H9 (cell line): ENCODE measurements at regions not wholly inside any gene's neighbourhood (a gene's known extent, or its start where the extent isn't known, plus 50 kb on each side); places are given as distances from the start of the nearest gene placed in this dataset.

Experiments
- DNase-seq: peaks from one replicate; pipeline ENCODE4 v3.0.0-alpha.2; 2017
- H2AFZ ChIP-seq: one replicate; pipeline ENCODE4 v1.6.1; 2013; ENCODE audit warnings: mild to moderate bottlenecking, low read length, control low read depth, moderate library complexity
- H2AK5ac ChIP-seq: 2 replicates; pipeline ENCODE4 v1.6.1; 2013; ENCODE audit warnings: low read length, control low read depth, mixed read lengths; ENCODE audit not compliant: insufficient read length
- H2BK120ac ChIP-seq: one replicate; pipeline ENCODE4 v1.6.1; 2013; ENCODE audit warnings: low read depth, mild to moderate bottlenecking, low read length, control low read depth, inconsistent platforms; ENCODE audit not compliant: poor library complexity, severe bottlenecking
- H2BK12ac ChIP-seq: 2 replicates; pipeline ENCODE4 v1.6.1; 2013; ENCODE audit warnings: low read length, control low read depth, mixed read lengths, low read depth; ENCODE audit not compliant: insufficient read length
- H2BK15ac ChIP-seq: 2 replicates; pipeline ENCODE4 v1.6.1; 2013; ENCODE audit warnings: low read depth, low read length, control low read depth
- H2BK20ac ChIP-seq: one replicate; pipeline ENCODE4 v1.6.1; 2013; ENCODE audit warnings: low read depth, mild to moderate bottlenecking, low read length, control low read depth, inconsistent platforms; ENCODE audit not compliant: poor library complexity, severe bottlenecking
- H2BK5ac ChIP-seq: 2 replicates; pipeline ENCODE4 v1.6.1; 2013; ENCODE audit warnings: low read length, control low read depth, mixed read lengths; ENCODE audit not compliant: insufficient read length
- H3K14ac ChIP-seq: 2 replicates; pipeline ENCODE4 v1.6.1; 2013; ENCODE audit warnings: low read length, control low read depth; ENCODE audit not compliant: insufficient read depth
- H3K18ac ChIP-seq: 2 replicates; pipeline ENCODE4 v1.6.1; 2013; ENCODE audit warnings: low read depth, mild to moderate bottlenecking, mixed read lengths, low read length, control low read depth; ENCODE audit not compliant: insufficient read length
- H3K23ac ChIP-seq: 2 replicates; pipeline ENCODE4 v1.6.1; 2013; ENCODE audit warnings: low read length, control low read depth, mixed read lengths, low read depth; ENCODE audit not compliant: insufficient read length
- H3K23me2 ChIP-seq: 2 replicates; pipeline ENCODE4 v1.6.1; 2013; ENCODE audit warnings: low read depth, mild to moderate bottlenecking, mixed read lengths, low read length, control low read depth; ENCODE audit not compliant: insufficient read length, poor library complexity, severe bottlenecking
- H3K27ac ChIP-seq: 2 replicates; pipeline ENCODE4 v1.5.1; 2013; ENCODE audit warnings: low read length, control low read depth, mixed read lengths, low read depth; ENCODE audit not compliant: insufficient read length
- H3K27me3 ChIP-seq: 2 replicates; pipeline ENCODE4 v1.6.1; 2013; ENCODE audit warnings: low read length, control low read depth, inconsistent platforms; ENCODE audit not compliant: insufficient read depth
- H3K4ac ChIP-seq: 2 replicates; pipeline ENCODE4 v1.6.1; 2013; ENCODE audit warnings: low read depth, mild to moderate bottlenecking, control low read depth, inconsistent platforms, low read length, moderate library complexity
- H3K4me1 ChIP-seq: 2 replicates; pipeline ENCODE4 v1.6.1; 2013; ENCODE audit warnings: low read length, control low read depth, inconsistent platforms; ENCODE audit not compliant: insufficient read depth
- H3K4me2 ChIP-seq: 2 replicates; pipeline ENCODE4 v1.6.1; 2013; ENCODE audit warnings: low read length, control low read depth, mixed read lengths; ENCODE audit not compliant: insufficient read length, insufficient read depth
- H3K56ac ChIP-seq: 2 replicates; pipeline ENCODE4 v1.6.1; 2013; ENCODE audit warnings: low read depth, mild to moderate bottlenecking, mixed read lengths, low read length, control low read depth; ENCODE audit not compliant: insufficient read length
- H3K79me1 ChIP-seq: 2 replicates; pipeline ENCODE4 v1.6.1; 2013; ENCODE audit warnings: low read depth, mild to moderate bottlenecking, moderate library complexity, low read length, control low read depth, inconsistent platforms; ENCODE audit not compliant: insufficient read depth, poor library complexity, severe bottlenecking
- H3K79me2 ChIP-seq: 2 replicates; pipeline ENCODE4 v1.6.1; 2013; ENCODE audit warnings: low read length, control low read depth, inconsistent platforms; ENCODE audit not compliant: insufficient read depth
- H3K9ac ChIP-seq: 2 replicates; pipeline ENCODE4 v1.6.1; 2013; ENCODE audit warnings: low read length, control low read depth, mixed read lengths; ENCODE audit not compliant: insufficient read length; ENCODE audit errors: extremely low read depth
- H3K9me3 ChIP-seq: one replicate; pipeline ENCODE4 v1.6.1; 2013; ENCODE audit warnings: low read depth, low read length, inconsistent platforms; ENCODE audit not compliant: control insufficient read depth
- H3T11ph ChIP-seq: one replicate; pipeline ENCODE4 v1.6.1; 2013; ENCODE audit warnings: mild to moderate bottlenecking, low read length, control low read depth, inconsistent platforms
- H4K20me1 ChIP-seq: one replicate; pipeline ENCODE4 v1.6.1; 2013; ENCODE audit not compliant: control insufficient read depth, insufficient read length, insufficient read depth
- H4K5ac ChIP-seq: 2 replicates; pipeline ENCODE4 v1.6.1; 2013; ENCODE audit warnings: low read depth, mild to moderate bottlenecking, mixed read lengths, low read length, control low read depth; ENCODE audit not compliant: insufficient read length
- H4K8ac ChIP-seq: replicated peaks from 2 replicates; pipeline ENCODE4 v1.6.1; 2013; ENCODE audit warnings: low read length, control low read depth, mixed read lengths, low read depth; ENCODE audit not compliant: insufficient read length
- H4K91ac ChIP-seq: 2 replicates; pipeline ENCODE4 v1.6.1; 2013; ENCODE audit warnings: low read depth, mild to moderate bottlenecking, moderate library complexity, mixed read lengths, low read length, control low read depth; ENCODE audit not compliant: insufficient read length
- H3K27ac Mint-ChIP-seq, 3 experiments: 2 replicates in 2 of 3; 3 replicates in 1 of 3; pipeline ENCODE4 v1.8.0; 2020 to 2021; ENCODE audit warnings: mixed read lengths in 3 of 3, mild to moderate bottlenecking in 1 of 3, moderate library complexity in 1 of 3
- H3K27me3 Mint-ChIP-seq: 2 replicates; pipeline ENCODE4 v1.8.0; 2021; ENCODE audit warnings: low read depth, mild to moderate bottlenecking, moderate library complexity, mixed read lengths
- H3K36me3 Mint-ChIP-seq, 3 experiments: 2 replicates in 2 of 3; 3 replicates in 1 of 3; pipeline ENCODE4 v1.8.0; 2020 to 2021; ENCODE audit warnings: low read depth in 3 of 3, mixed read lengths in 3 of 3; ENCODE audit not compliant: insufficient read depth in 1 of 3
- H3K4me1 Mint-ChIP-seq, 2 experiments: 2 replicates each; pipeline ENCODE4 v1.8.0; 2020; ENCODE audit warnings: mixed read lengths in 2 of 2
- H3K4me3 Mint-ChIP-seq, 2 experiments: 2 replicates in 1 of 2; 3 replicates in 1 of 2; pipeline ENCODE4 v1.8.0; 2020 to 2021; ENCODE audit warnings: mild to moderate bottlenecking in 2 of 2, mixed read lengths in 2 of 2, moderate library complexity in 1 of 2
- H3K9me3 Mint-ChIP-seq, 2 experiments: 2 replicates in 1 of 2; 3 replicates in 1 of 2; pipeline ENCODE4 v1.8.0; 2020; ENCODE audit warnings: mild to moderate bottlenecking in 2 of 2, mixed read lengths in 2 of 2, moderate library complexity in 1 of 2
- CTCF ChIP-seq: fragments of 200-600 bp; sonication (generic); conservative IDR thresholded peaks from 3 replicates; pipeline ENCODE4 v1.8.0; 2021; ENCODE audit warnings: antibody characterized with exemption, mild to moderate bottlenecking
- WGBS: extraction: QIAGEN DNeasy Blood & Tissue Kit; methylation state at CpG from one replicate; pipeline ENCODE4 v1.1.7; 2013; ENCODE audit warnings: missing lambda C conversion rate, low lambda C conversion rate, mixed read lengths; ENCODE audit not compliant: insufficient read length; ENCODE audit errors: extremely low coverage; 5-methylcytosine and 5-hydroxymethylcytosine counted together

- H3K56ac ChIP-seq, result no peak overlapping the region
- Mint-ChIP-seq H3K27ac (no peak overlapping the region), H3K4me3 (no peak overlapping the region), H3K9me3 (peaks cover 23 to 25% of the 10 kb centered on the region in 2 experiments), H3K36me3 (peaks cover 9 to 30% (median 13%) of the 10 kb centered on the region in 3 experiments; a peak in 6 of 7 replicates), H3K4me1 (no peaks in the 10 kb centered on the region), H3K27me3 (no peaks in the 10 kb centered on the region; the same call in 1 of the 2 replicates)
- no peak overlapping the region for H4K5ac ChIP-seq
- no peaks in the 10 kb centered on the region for H3K9me3 ChIP-seq
- no peak overlapping the region for H3K18ac ChIP-seq
- no peak overlapping the region for H3K9ac ChIP-seq
- no peak overlapping the region for H3K4ac ChIP-seq
- H2BK120ac ChIP-seq, result no peak overlapping the region
- H2AFZ ChIP-seq, result no peak overlapping the region
- DNase-seq, result no peak
- no peak overlapping the region for H2BK12ac ChIP-seq
- no peaks in the 10 kb centered on the region for H3K79me2 ChIP-seq
- H3K14ac ChIP-seq, result no peak overlapping the region
- H3K4me1 ChIP-seq, result no peaks in the 10 kb centered on the region
- no peak overlapping the region for H4K91ac ChIP-seq
- no peak overlapping the region for H3K23ac ChIP-seq
- H2BK5ac ChIP-seq, result no peak overlapping the region
- no peak overlapping the region for H3K27ac ChIP-seq
- no peaks in the 10 kb centered on the region for H3K23me2 ChIP-seq
- H3K79me1 ChIP-seq, result no peaks in the 10 kb centered on the region
- H3T11ph ChIP-seq, result no peak overlapping the region
- no peak for TF ChIP-seq CTCF
- H3K27me3 ChIP-seq, result no peaks in the 10 kb centered on the region
- no peaks in the 10 kb centered on the region for H4K20me1 ChIP-seq
- H2BK20ac ChIP-seq, result no peak overlapping the region
- no peak overlapping the region for H2BK15ac ChIP-seq
- no peak overlapping the region for H3K4me2 ChIP-seq
- no peak overlapping the region for H2AK5ac ChIP-seq
- no CpG with 5 or more reads among the region's 6 CpGs for WGBS
- H4K8ac ChIP-seq, result no peak overlapping the region
Measured at GRCh38 chr11:42273977-42274376, 814.5 kb upstream of the LRRC4C start.
